Rectal smooth muscle tissue (tissue), 1 donor: ENCODE measurements at regions not wholly inside any gene's neighbourhood (a gene's known extent, or its start where the extent isn't known, plus 50 kb on each side); places are given as distances from the start of the nearest gene placed in this dataset.

ENCODE experiments used
- H3K27ac ChIP-seq: one replicate; pipeline ENCODE4 v1.7.0; 2013; ENCODE audit warnings: low read depth, low read length, inconsistent platforms
- H3K27me3 ChIP-seq: one replicate; pipeline ENCODE4 v1.7.0; 2013; ENCODE audit warnings: low read length; ENCODE audit not compliant: control insufficient read depth, insufficient read depth
- H3K36me3 ChIP-seq: one replicate; pipeline ENCODE4 v1.7.0; 2013; ENCODE audit warnings: low read length; ENCODE audit not compliant: control insufficient read depth, insufficient read depth
- H3K4me1 ChIP-seq: one replicate; pipeline ENCODE4 v1.7.0; 2013; ENCODE audit warnings: low read length; ENCODE audit not compliant: control insufficient read depth, insufficient read depth
- H3K4me3 ChIP-seq: one replicate; pipeline ENCODE4 v1.7.0; 2013; ENCODE audit warnings: low read length
- H3K9ac ChIP-seq: one replicate; pipeline ENCODE4 v1.7.0; 2013; ENCODE audit warnings: low read length

GRCh38 chr6:14959324-14959885, 286.5 kb upstream of the JARID2 start:
- Histone ChIP-seq H3K4me1 (no peaks in the 10 kb centered on the region), H3K9ac (no peak overlapping the region), H3K36me3 (no peaks in the 10 kb centered on the region), H3K27me3 (no peaks in the 10 kb centered on the region), H3K27ac (no peak overlapping the region), H3K4me3 (no peak overlapping the region)

- no peak overlapping the region for H3K4me3 ChIP-seq
- no peaks in the 10 kb centered on the region for H3K4me1 ChIP-seq
- no peaks in the 10 kb centered on the region for H3K36me3 ChIP-seq
- no peak overlapping the region for H3K27ac ChIP-seq
- H3K27me3 ChIP-seq: no peaks in the 10 kb centered on the region
- H3K9ac ChIP-seq: no peak overlapping the region
These were observed 281.2 kb upstream of the JARID2 start for GRCh38 chr6:14964556-14965270.

GRCh38 chr6:14965424-14966075, 280.3 kb upstream of the JARID2 start:
- Histone ChIP-seq H3K27ac (no peak overlapping the region), H3K36me3 (no peaks in the 10 kb centered on the region), H3K27me3 (no peaks in the 10 kb centered on the region), H3K4me3 (no peak overlapping the region), H3K4me1 (no peaks in the 10 kb centered on the region), H3K9ac (no peak overlapping the region)

GRCh38 chr6:14966096-14966905, 279.6 kb upstream of the JARID2 start:
- Histone ChIP-seq H3K9ac (no peak overlapping the region), H3K4me3 (no peak overlapping the region), H3K27ac (no peak overlapping the region), H3K36me3 (no peaks in the 10 kb centered on the region), H3K27me3 (no peaks in the 10 kb centered on the region), H3K4me1 (no peaks in the 10 kb centered on the region)

GRCh38 chr6:14966906-14967711, 278.8 kb upstream of the JARID2 start:
- no peaks in the 10 kb centered on the region for H3K36me3 ChIP-seq
- no peak overlapping the region for H3K4me3 ChIP-seq
- H3K4me1 ChIP-seq: no peaks in the 10 kb centered on the region
- no peaks in the 10 kb centered on the region for H3K27me3 ChIP-seq
- H3K9ac ChIP-seq: no peak overlapping the region
- H3K27ac ChIP-seq: no peak overlapping the region

GRCh38 chr6:14968056-14968637, 277.7 kb upstream of the JARID2 start:
- no peaks in the 10 kb centered on the region for H3K27me3 ChIP-seq

GRCh38 chr6:14969126-14969525, 276.7 kb upstream of the JARID2 start:
- no peaks in the 10 kb centered on the region for H3K27me3 ChIP-seq
- H3K4me1 ChIP-seq: no peaks in the 10 kb centered on the region
- H3K36me3 ChIP-seq: no peaks in the 10 kb centered on the region
- no peak overlapping the region for H3K4me3 ChIP-seq
- H3K27ac ChIP-seq: no peak overlapping the region
- no peak overlapping the region for H3K9ac ChIP-seq

More at GRCh38 chr6:14968056-14968637, 277.7 kb upstream of the JARID2 start:
- Histone ChIP-seq H3K4me3 (no peak overlapping the region), H3K36me3 (no peaks in the 10 kb centered on the region), H3K27ac (no peak overlapping the region), H3K4me1 (no peaks in the 10 kb centered on the region), H3K9ac (no peak overlapping the region)

GRCh38 chr6:14972379-14973067, 273.3 kb upstream of the JARID2 start:
- no peaks in the 10 kb centered on the region for H3K27me3 ChIP-seq
- no peak overlapping the region for H3K4me3 ChIP-seq
- H3K9ac ChIP-seq: no peak overlapping the region
- H3K4me1 ChIP-seq: no peaks in the 10 kb centered on the region
- H3K36me3 ChIP-seq: no peaks in the 10 kb centered on the region
- no peak overlapping the region for H3K27ac ChIP-seq

- Histone ChIP-seq H3K27ac (no peak overlapping the region), H3K9ac (no peak overlapping the region), H3K27me3 (no peaks in the 10 kb centered on the region), H3K4me3 (no peak overlapping the region), H3K36me3 (no peaks in the 10 kb centered on the region), H3K4me1 (no peaks in the 10 kb centered on the region)
These were observed 271.5 kb upstream of the JARID2 start for GRCh38 chr6:14974372-14974771.

GRCh38 chr6:14974792-14975470, 270.9 kb upstream of the JARID2 start:
- H3K36me3 ChIP-seq: no peaks in the 10 kb centered on the region
- H3K27ac ChIP-seq: no peak overlapping the region
- H3K4me1 ChIP-seq: no peaks in the 10 kb centered on the region
- no peak overlapping the region for H3K9ac ChIP-seq
- no peak overlapping the region for H3K4me3 ChIP-seq
- H3K27me3 ChIP-seq: no peaks in the 10 kb centered on the region

- no peaks in the 10 kb centered on the region for H3K36me3 ChIP-seq
- no peak overlapping the region for H3K27ac ChIP-seq
- no peaks in the 10 kb centered on the region for H3K4me1 ChIP-seq
- no peaks in the 10 kb centered on the region for H3K27me3 ChIP-seq
- no peak overlapping the region for H3K4me3 ChIP-seq
- no peak overlapping the region for H3K9ac ChIP-seq
These were observed 270.4 kb upstream of the JARID2 start for GRCh38 chr6:14975471-14975817.
